ENCODE measurements at regions not wholly inside any gene's neighbourhood (a gene's known extent, or its start where the extent isn't known, plus 50 kb on each side); places are given as distances from the start of the nearest gene placed in this dataset.

DNA sequence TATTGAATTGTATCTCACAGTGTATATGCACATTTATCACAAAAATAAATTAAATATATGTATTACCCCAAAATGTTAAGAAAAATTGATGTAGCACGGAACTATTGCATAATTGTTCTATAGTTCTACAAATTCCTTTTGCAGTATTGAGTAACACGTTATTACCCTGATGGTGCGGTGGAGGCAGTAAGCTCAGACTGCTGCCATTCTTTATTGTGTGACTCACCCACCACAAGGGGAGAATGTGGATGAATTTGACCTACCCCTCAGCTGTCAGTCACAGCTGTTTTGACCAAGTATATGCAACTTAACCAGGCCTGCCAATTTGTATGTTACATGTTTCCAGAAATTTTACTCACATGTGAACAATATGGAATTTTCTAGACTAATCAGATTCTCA lies 506.6 kb downstream of the SH3BGRL start:
- TF ChIP-seq, protein P1, sequence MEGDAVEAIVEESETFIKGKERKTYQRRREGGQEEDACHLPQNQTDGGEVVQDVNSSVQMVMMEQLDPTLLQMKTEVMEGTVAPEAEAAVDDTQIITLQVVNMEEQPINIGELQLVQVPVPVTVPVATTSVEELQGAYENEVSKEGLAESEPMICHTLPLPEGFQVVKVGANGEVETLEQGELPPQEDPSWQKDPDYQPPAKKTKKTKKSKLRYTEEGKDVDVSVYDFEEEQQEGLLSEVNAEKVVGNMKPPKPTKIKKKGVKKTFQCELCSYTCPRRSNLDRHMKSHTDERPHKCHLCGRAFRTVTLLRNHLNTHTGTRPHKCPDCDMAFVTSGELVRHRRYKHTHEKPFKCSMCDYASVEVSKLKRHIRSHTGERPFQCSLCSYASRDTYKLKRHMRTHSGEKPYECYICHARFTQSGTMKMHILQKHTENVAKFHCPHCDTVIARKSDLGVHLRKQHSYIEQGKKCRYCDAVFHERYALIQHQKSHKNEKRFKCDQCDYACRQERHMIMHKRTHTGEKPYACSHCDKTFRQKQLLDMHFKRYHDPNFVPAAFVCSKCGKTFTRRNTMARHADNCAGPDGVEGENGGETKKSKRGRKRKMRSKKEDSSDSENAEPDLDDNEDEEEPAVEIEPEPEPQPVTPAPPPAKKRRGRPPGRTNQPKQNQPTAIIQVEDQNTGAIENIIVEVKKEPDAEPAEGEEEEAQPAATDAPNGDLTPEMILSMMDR (IDR thresholded peaks at IDR 0.05) = no peak
- TF ChIP-seq POLR2AphosphoS5 (IDR thresholded peaks at IDR 0.05; ENCODE audit: insufficient read depth in 1 of 2, low read depth in 1 of 2) (no peak), POLR2A (IDR thresholded peaks at IDR 0.05) (no peak)
